ENCODE measurements at regions not wholly inside any gene's neighbourhood (a gene's known extent, or its start where the extent isn't known, plus 50 kb on each side); places are given as distances from the start of the nearest gene placed in this dataset.

- no peak for DNase-seq
- Histone ChIP-seq H3K14ac (ENCODE audit: insufficient read depth, low read length) (no peak overlapping the region), H2BK12ac (ENCODE audit: insufficient read length, low read depth, low read length) (no peak overlapping the region), H2BK5ac (ENCODE audit: insufficient read length, low read length) (no peak overlapping the region), H3K79me1 (ENCODE audit: insufficient read depth, low read depth, low read length, poor library complexity, severe bottlenecking) (no peaks in the 10 kb centered on the region), H3K4ac (ENCODE audit: low read depth, low read length) (no peak overlapping the region), H3T11ph (ENCODE audit: low read length) (no peak overlapping the region), H3K18ac (ENCODE audit: insufficient read length, low read depth, low read length) (no peak overlapping the region), H3K23me2 (ENCODE audit: insufficient read length, low read depth, low read length, poor library complexity, severe bottlenecking) (no peaks in the 10 kb centered on the region), H2BK15ac (ENCODE audit: low read depth, low read length) (no peak overlapping the region), H3K9ac (ENCODE audit: extremely low read depth, insufficient read length, low read length) (no peak overlapping the region), H2BK120ac (ENCODE audit: low read depth, low read length, poor library complexity, severe bottlenecking) (no peak overlapping the region), H2BK20ac (ENCODE audit: low read depth, low read length, poor library complexity, severe bottlenecking) (no peak overlapping the region), H2AK5ac (ENCODE audit: insufficient read length, low read length) (no peak overlapping the region), H3K56ac (ENCODE audit: insufficient read length, low read depth, low read length) (no peak overlapping the region), H3K23ac (ENCODE audit: insufficient read length, low read depth, low read length) (no peak overlapping the region), H3K9me3 (ENCODE audit: control insufficient read depth, low read depth, low read length) (no peaks in the 10 kb centered on the region), H2AFZ (ENCODE audit: low read length) (no peak overlapping the region), H4K20me1 (ENCODE audit: control insufficient read depth, insufficient read depth, insufficient read length) (no peaks in the 10 kb centered on the region), H3K79me2 (ENCODE audit: insufficient read depth, low read length) (no peaks in the 10 kb centered on the region), H4K8ac (replicated peaks; ENCODE audit: insufficient read length, low read depth, low read length) (no peak overlapping the region), H4K5ac (ENCODE audit: insufficient read length, low read depth, low read length) (no peak overlapping the region), H3K27me3 (ENCODE audit: insufficient read depth, low read length) (no peaks in the 10 kb centered on the region), H4K91ac (ENCODE audit: insufficient read length, low read depth, low read length) (no peak overlapping the region), H3K27ac (ENCODE audit: insufficient read length, low read depth, low read length) (no peak overlapping the region), H3K4me1 (ENCODE audit: insufficient read depth, low read length) (peaks cover 2% of the 10 kb centered on the region; the same call in 1 of the 2 replicates), H3K4me2 (ENCODE audit: insufficient read depth, insufficient read length, low read length) (no peak overlapping the region)
- no peaks in the 10 kb centered on the region for H3K9me3 Mint-ChIP-seq
- H3K36me3 Mint-ChIP-seq (ENCODE audit: insufficient read depth in 1 of 3, low read depth in 3 of 3): no peaks in the 10 kb centered on the region
- peaks cover 16 to 18% of the 10 kb centered on the region in 2 experiments for H3K4me1 Mint-ChIP-seq
- H3K4me3 Mint-ChIP-seq: no peak overlapping the region
- H3K27ac Mint-ChIP-seq: no peak overlapping the region
- WGBS (ENCODE audit: extremely low coverage, insufficient read length, low lambda C conversion rate): no CpG with 5 or more reads among the region's 4 CpGs
- TF ChIP-seq, protein P1, sequence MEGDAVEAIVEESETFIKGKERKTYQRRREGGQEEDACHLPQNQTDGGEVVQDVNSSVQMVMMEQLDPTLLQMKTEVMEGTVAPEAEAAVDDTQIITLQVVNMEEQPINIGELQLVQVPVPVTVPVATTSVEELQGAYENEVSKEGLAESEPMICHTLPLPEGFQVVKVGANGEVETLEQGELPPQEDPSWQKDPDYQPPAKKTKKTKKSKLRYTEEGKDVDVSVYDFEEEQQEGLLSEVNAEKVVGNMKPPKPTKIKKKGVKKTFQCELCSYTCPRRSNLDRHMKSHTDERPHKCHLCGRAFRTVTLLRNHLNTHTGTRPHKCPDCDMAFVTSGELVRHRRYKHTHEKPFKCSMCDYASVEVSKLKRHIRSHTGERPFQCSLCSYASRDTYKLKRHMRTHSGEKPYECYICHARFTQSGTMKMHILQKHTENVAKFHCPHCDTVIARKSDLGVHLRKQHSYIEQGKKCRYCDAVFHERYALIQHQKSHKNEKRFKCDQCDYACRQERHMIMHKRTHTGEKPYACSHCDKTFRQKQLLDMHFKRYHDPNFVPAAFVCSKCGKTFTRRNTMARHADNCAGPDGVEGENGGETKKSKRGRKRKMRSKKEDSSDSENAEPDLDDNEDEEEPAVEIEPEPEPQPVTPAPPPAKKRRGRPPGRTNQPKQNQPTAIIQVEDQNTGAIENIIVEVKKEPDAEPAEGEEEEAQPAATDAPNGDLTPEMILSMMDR (conservative IDR thresholded peaks at IDR 0.05): no peak
- H3K27me3 Mint-ChIP-seq (ENCODE audit: low read depth): no peaks in the 10 kb centered on the region
These were observed 164.3 kb upstream of the NPSR1 start for GRCh38 chr7:34493752-34494151.

Measured in H9 (cell line).